ENCODE measurements at regions not wholly inside any gene's neighbourhood (a gene's known extent, or its start where the extent isn't known, plus 50 kb on each side); places are given as distances from the start of the nearest gene placed in this dataset.

- DNase-seq, result no peak
- Mint-ChIP-seq H3K4me1 (ENCODE audit: low read depth, unreplicated experiment) (peaks cover 20% of the 10 kb centered on the region), H3K36me3 (ENCODE audit: unreplicated experiment) (no peaks in the 10 kb centered on the region), H3K27ac (ENCODE audit: unreplicated experiment) (no peak overlapping the region), H3K9me3 (ENCODE audit: unreplicated experiment) (peaks cover 2% of the 10 kb centered on the region), H3K4me3 (ENCODE audit: unreplicated experiment) (peak overlapping the region; percentile 82), H3K27me3 (ENCODE audit: unreplicated experiment) (no peaks in the 10 kb centered on the region)
- no peak for TF ChIP-seq CTCF (IDR thresholded peaks at IDR 0.05; ENCODE audit: partially characterized antibody, unreplicated experiment)
These were observed 52.9 kb upstream of the ECE1 start for GRCh38 chr1:21342961-21343838.

GRCh38 chr1:21341517-21342078 is 51.3 kb upstream of the ECE1 start:
- peaks cover 24% of the 10 kb centered on the region for H3K4me1 Mint-ChIP-seq (ENCODE audit: low read depth, unreplicated experiment)

GRCh38 chr1:21341022-21341421 is 50.8 kb upstream of the ECE1 start:
- no peak for TF ChIP-seq CTCF (IDR thresholded peaks at IDR 0.05; ENCODE audit: partially characterized antibody, unreplicated experiment)
- peaks cover 2% of the 10 kb centered on the region for H3K9me3 Mint-ChIP-seq (ENCODE audit: unreplicated experiment)
- peaks cover 24% of the 10 kb centered on the region for H3K4me1 Mint-ChIP-seq (ENCODE audit: low read depth, unreplicated experiment)
- H3K4me3 Mint-ChIP-seq (ENCODE audit: unreplicated experiment), result no peak overlapping the region
- H3K27me3 Mint-ChIP-seq (ENCODE audit: unreplicated experiment), result no peaks in the 10 kb centered on the region
- no peak for DNase-seq
- no peaks in the 10 kb centered on the region for H3K36me3 Mint-ChIP-seq (ENCODE audit: unreplicated experiment)
- H3K27ac Mint-ChIP-seq (ENCODE audit: unreplicated experiment), result no peak overlapping the region

More at GRCh38 chr1:21341517-21342078, 51.3 kb upstream of the ECE1 start:
- TF ChIP-seq CTCF (IDR thresholded peaks at IDR 0.05; ENCODE audit: partially characterized antibody, unreplicated experiment), result no peak
- Mint-ChIP-seq H3K9me3 (ENCODE audit: unreplicated experiment) (peaks cover 2% of the 10 kb centered on the region), H3K27ac (ENCODE audit: unreplicated experiment) (no peak overlapping the region), H3K4me3 (ENCODE audit: unreplicated experiment) (no peak overlapping the region), H3K36me3 (ENCODE audit: unreplicated experiment) (no peaks in the 10 kb centered on the region), H3K27me3 (ENCODE audit: unreplicated experiment) (no peaks in the 10 kb centered on the region)
- no peak for DNase-seq

- Mint-ChIP-seq H3K4me3 (ENCODE audit: unreplicated experiment) (no peak overlapping the region), H3K36me3 (ENCODE audit: unreplicated experiment) (no peaks in the 10 kb centered on the region)
- DNase-seq, result no peak
These were observed 50.1 kb upstream of the ECE1 start for GRCh38 chr1:21340230-21340945.

More at GRCh38 chr1:21340230-21340945, 50.1 kb upstream of the ECE1 start:
- Mint-ChIP-seq H3K27ac (ENCODE audit: unreplicated experiment) (no peak overlapping the region), H3K27me3 (ENCODE audit: unreplicated experiment) (no peaks in the 10 kb centered on the region), H3K4me1 (ENCODE audit: low read depth, unreplicated experiment) (peaks cover 24% of the 10 kb centered on the region), H3K9me3 (ENCODE audit: unreplicated experiment) (peaks cover 2% of the 10 kb centered on the region)
- TF ChIP-seq CTCF (IDR thresholded peaks at IDR 0.05; ENCODE audit: partially characterized antibody, unreplicated experiment), result no peak
